ENCODE measurements at regions not wholly inside any gene's neighbourhood (a gene's known extent, or its start where the extent isn't known, plus 50 kb on each side); places are given as distances from the start of the nearest gene placed in this dataset.

DNA sequence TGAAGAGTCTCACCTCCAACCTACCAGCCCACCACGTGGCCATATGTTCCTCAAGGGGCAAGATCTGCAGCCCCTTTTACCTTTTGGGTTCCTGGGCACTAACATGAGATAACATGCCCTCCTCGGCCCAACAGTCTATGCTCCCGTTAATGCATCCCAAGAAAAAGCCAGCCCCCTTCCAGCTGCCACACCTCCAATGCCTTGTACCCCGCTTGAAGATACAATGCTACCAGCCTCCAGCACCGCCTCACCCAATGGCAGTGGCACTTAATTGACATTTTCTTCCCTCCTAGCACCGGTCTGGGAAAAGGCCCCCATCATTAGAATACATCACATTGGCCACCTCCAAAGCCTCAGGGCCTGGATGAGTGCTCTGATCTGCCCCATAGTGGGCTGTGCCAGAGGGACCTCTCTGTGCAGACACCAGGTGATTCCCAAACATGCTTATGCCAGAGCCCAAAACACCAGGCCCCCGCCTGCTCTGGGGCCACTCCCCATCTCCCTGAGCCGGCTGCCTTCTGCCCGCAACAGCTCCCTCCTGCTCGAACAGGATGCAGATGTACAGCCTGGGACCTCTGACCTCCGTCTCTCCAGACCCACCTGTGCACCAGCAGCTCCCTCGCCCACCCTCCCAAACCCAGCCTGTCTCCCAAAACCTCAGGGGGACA, 118.3 kb downstream of the NCOR2 start (continued):
- TF ChIP-seq, protein P1, sequence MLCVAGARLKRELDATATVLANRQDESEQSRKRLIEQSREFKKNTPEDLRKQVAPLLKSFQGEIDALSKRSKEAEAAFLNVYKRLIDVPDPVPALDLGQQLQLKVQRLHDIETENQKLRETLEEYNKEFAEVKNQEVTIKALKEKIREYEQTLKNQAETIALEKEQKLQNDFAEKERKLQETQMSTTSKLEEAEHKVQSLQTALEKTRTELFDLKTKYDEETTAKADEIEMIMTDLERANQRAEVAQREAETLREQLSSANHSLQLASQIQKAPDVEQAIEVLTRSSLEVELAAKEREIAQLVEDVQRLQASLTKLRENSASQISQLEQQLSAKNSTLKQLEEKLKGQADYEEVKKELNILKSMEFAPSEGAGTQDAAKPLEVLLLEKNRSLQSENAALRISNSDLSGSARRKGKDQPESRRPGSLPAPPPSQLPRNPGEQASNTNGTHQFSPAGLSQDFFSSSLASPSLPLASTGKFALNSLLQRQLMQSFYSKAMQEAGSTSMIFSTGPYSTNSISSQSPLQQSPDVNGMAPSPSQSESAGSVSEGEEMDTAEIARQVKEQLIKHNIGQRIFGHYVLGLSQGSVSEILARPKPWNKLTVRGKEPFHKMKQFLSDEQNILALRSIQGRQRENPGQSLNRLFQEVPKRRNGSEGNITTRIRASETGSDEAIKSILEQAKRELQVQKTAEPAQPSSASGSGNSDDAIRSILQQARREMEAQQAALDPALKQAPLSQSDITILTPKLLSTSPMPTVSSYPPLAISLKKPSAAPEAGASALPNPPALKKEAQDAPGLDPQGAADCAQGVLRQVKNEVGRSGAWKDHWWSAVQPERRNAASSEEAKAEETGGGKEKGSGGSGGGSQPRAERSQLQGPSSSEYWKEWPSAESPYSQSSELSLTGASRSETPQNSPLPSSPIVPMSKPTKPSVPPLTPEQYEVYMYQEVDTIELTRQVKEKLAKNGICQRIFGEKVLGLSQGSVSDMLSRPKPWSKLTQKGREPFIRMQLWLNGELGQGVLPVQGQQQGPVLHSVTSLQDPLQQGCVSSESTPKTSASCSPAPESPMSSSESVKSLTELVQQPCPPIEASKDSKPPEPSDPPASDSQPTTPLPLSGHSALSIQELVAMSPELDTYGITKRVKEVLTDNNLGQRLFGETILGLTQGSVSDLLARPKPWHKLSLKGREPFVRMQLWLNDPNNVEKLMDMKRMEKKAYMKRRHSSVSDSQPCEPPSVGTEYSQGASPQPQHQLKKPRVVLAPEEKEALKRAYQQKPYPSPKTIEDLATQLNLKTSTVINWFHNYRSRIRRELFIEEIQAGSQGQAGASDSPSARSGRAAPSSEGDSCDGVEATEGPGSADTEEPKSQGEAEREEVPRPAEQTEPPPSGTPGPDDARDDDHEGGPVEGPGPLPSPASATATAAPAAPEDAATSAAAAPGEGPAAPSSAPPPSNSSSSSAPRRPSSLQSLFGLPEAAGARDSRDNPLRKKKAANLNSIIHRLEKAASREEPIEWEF (IDR thresholded peaks at IDR 0.05; ENCODE audit: insufficient replicate concordance, low read depth, low read length), result no peak

DNA sequence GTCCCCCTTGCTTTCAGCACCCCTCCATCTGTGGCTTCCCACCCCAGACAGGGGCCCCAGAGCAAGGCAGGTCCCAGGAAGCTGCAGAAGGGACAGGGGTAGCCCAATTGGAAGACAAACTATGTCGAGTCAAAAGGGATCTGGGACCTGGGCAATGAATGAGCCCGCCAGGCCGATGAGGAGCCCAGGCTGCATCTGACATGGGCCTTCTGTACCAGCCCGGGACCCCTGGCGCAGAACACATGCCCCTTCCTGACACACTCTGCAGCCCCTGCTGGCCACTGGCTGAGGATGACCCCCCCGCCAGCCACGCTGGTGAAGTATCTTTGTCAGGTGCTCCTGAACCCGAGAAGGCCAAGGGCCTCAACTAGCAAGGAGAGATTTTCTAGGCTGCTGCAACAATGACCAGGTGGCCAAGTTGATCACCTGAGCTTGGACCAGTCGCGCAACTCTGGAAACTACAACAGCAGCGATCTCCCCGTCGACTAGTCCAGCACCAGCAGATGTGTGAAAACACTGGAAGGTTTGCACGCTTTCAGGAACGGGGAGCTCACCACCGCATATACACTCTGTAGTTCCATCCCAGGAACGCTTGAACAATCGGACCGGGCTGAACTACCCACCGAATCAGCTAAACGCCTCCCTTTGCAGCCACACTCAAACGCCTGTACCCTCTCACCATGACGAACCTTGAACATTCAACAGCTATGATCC, 119.0 kb downstream of the NCOR2 start:
- in situ Hi-C loops (cut with MboI), result no loop called here
- ChIA-PET SMC1A (ENCODE audit: uncharacterized antibody, unreplicated experiment) (no interaction called here), RAD21 (ENCODE audit: unreplicated experiment) (no interaction called here), POLR2A (no interaction called here), CTCF (no interaction called here)
- intact Hi-C loops (cut with micrococcal nuclease; ENCODE audit: unreplicated experiment), result no loop called here
- Histone ChIP-seq H3K4me2 (ENCODE audit: control insufficient read depth, insufficient read depth) (no peak overlapping the region), H3K27ac (ENCODE audit: control insufficient read depth, insufficient read depth) (no peak overlapping the region), H3K9ac (ENCODE audit: control insufficient read depth, insufficient read depth, low read length) (no peak overlapping the region), H2AFZ (ENCODE audit: control insufficient read depth, low read depth, low read length) (no peak overlapping the region), H3K27me3 (replicated peaks in 1 of 2; ENCODE audit: control insufficient read depth in 2 of 2, insufficient read depth in 2 of 2, low read length in 1 of 2) (no peaks in the 10 kb centered on the region), H3K79me2 (ENCODE audit: control insufficient read depth, insufficient read depth, low read length) (peaks cover 21% of the 10 kb centered on the region), H3K9me3 (replicated peaks; ENCODE audit: control insufficient read depth, insufficient read depth, low read length) (no peaks in the 10 kb centered on the region), H3K36me3 (ENCODE audit: control insufficient read depth in 2 of 2, insufficient read depth in 2 of 2, low read length in 1 of 2) (peaks cover 13 to 25% of the 10 kb centered on the region in 2 experiments; a peak in 3 of 4 replicates), H3K4me1 (ENCODE audit: control insufficient read depth, insufficient read depth, low read length) (peaks cover 13% of the 10 kb centered on the region), H4K20me1 (ENCODE audit: control insufficient read depth, insufficient read depth) (no peaks in the 10 kb centered on the region), H3K4me3 (no peak overlapping the region)
- no peak for ATAC-seq
- 92% methylated on average over 21 of the region's 23 CpGs for WGBS (ENCODE audit: insufficient coverage, insufficient replicate concordance, low lambda C conversion rate, missing lambda C conversion rate)
- DNase-seq (ENCODE audit: low read depth, low spot score), result no peak
- no peak for FAIRE-seq
- TF ChIP-seq RAD21 (IDR thresholded peaks at IDR 0.05; ENCODE audit: insufficient read depth, low read depth, low read length) (no peak), EGR1 (IDR thresholded peaks at IDR 0.05; ENCODE audit: borderline replicate concordance in 1 of 2, low read depth in 2 of 2, low read length in 2 of 2) (no peak)
- no TSS peak for BruUV-seq (replicated peaks)

All from GM12878 (cell line).